HepG2 (cell line): ENCODE measurements at regions not wholly inside any gene's neighbourhood (a gene's known extent, or its start where the extent isn't known, plus 50 kb on each side); places are given as distances from the start of the nearest gene placed in this dataset.

Experiments
- ARHGAP35 ChIP-seq: sonication (generic); formaldehyde crosslinking; IDR thresholded peaks from 2 replicates; pipeline ENCODE4 v1.9.0; 2022; ENCODE audit warnings: mild to moderate bottlenecking, inconsistent platforms, moderate library complexity, missing genetic modification reagents, borderline replicate concordance
- GPBP1L1 ChIP-seq: sonication (generic); formaldehyde crosslinking; IDR thresholded peaks from 2 replicates; pipeline ENCODE4 v1.5.0; 2020; ENCODE audit warnings: mild to moderate bottlenecking, missing genetic modification reagents
- MAZ ChIP-seq, 2 experiments: sonication (generic) in 1 of 2; formaldehyde crosslinking in 1 of 2; IDR thresholded peaks; 2 replicates each; pipeline versions ENCODE4 v1.5.0 to v1.6.1; 2012 to 2020; ENCODE audit warnings: low read depth in 2 of 2, mild to moderate bottlenecking in 2 of 2, borderline replicate concordance in 1 of 2, improper control_type of control experiment in 1 of 2, low read length in 1 of 2, missing genetic modification reagents in 1 of 2, moderate library complexity in 1 of 2
- MTA1 ChIP-seq: sonication (generic); formaldehyde crosslinking; IDR thresholded peaks from 2 replicates; pipeline ENCODE4 v1.4.0; 2020; ENCODE audit warnings: missing genetic modification reagents, mild to moderate bottlenecking, borderline replicate concordance
- MTF1 ChIP-seq: sonication (generic); formaldehyde crosslinking; IDR thresholded peaks from 2 replicates; pipeline ENCODE4 v1.5.0; 2020; ENCODE audit warnings: missing genetic modification reagents
- MXI1 ChIP-seq: IDR thresholded peaks from 3 replicates; pipeline ENCODE4 v1.6.1; 2012; ENCODE audit warnings: low read depth, low read length, inconsistent platforms, borderline replicate concordance
- SMAD1 ChIP-seq: sonication (generic); formaldehyde crosslinking; IDR thresholded peaks from 2 replicates; pipeline ENCODE4 v1.4.0; 2020; ENCODE audit warnings: missing genetic modification reagents, low read depth, mild to moderate bottlenecking, borderline replicate concordance
- SSRP1 ChIP-seq: IDR thresholded peaks from 2 replicates; pipeline ENCODE4 v1.6.1; 2016; ENCODE audit warnings: control low read depth
- TCF7 ChIP-seq: sonication (generic); IDR thresholded peaks from 2 replicates; pipeline ENCODE4 v1.6.1; 2016; ENCODE audit warnings: antibody characterized with exemption, low read depth
- ZFP37 ChIP-seq: sonication (generic); formaldehyde crosslinking; IDR thresholded peaks from 2 replicates; pipeline ENCODE4 v1.4.0; 2020; ENCODE audit warnings: missing genetic modification reagents, borderline replicate concordance
- ZNF232 ChIP-seq: sonication (generic); formaldehyde crosslinking; IDR thresholded peaks from 2 replicates; pipeline ENCODE4 v1.4.0; 2020; ENCODE audit warnings: missing genetic modification reagents, borderline replicate concordance
- ZNF263 ChIP-seq: sonication (generic); formaldehyde crosslinking; IDR thresholded peaks from 2 replicates; pipeline ENCODE4 v1.4.0; 2020; ENCODE audit warnings: missing genetic modification reagents
- ZNF292 ChIP-seq: sonication (generic); formaldehyde crosslinking; IDR thresholded peaks from 2 replicates; pipeline ENCODE4 v1.8.1; 2022; ENCODE audit warnings: mild to moderate bottlenecking, low read depth, missing genetic modification reagents, borderline replicate concordance
- ZNF543 ChIP-seq: sonication (generic); formaldehyde crosslinking; IDR thresholded peaks from 2 replicates; pipeline ENCODE4 v1.4.0; 2020; ENCODE audit warnings: mild to moderate bottlenecking, missing genetic modification reagents
- ZNF782 ChIP-seq: sonication (generic); formaldehyde crosslinking; IDR thresholded peaks from 2 replicates; pipeline ENCODE4 v1.4.0; 2020; ENCODE audit warnings: missing genetic modification reagents, mild to moderate bottlenecking, borderline replicate concordance
- TF ChIP-seq, protein P1 (sequence below): sonication (generic); formaldehyde crosslinking; IDR thresholded peaks from 2 replicates; pipeline ENCODE4 v1.5.0; 2020; ENCODE audit warnings: mild to moderate bottlenecking, missing genetic modification reagents, borderline replicate concordance
- TF ChIP-seq, protein P2 (sequence below): sonication (generic); formaldehyde crosslinking; IDR thresholded peaks from 2 replicates; pipeline ENCODE4 v1.4.0; 2020; ENCODE audit warnings: missing genetic modification reagents

- TF ChIP-seq ARHGAP35 (CRISPR knock-in tag) (no peak), ZNF782 (CRISPR knock-in tag) (no peak), TCF7 (peak; percentile 5; the same call in 1 of the 2 replicates), ZNF232 (CRISPR knock-in tag) (0 out of 2 replicates have a peak, but pooled peaks have one; percentile 20), ZNF263 (CRISPR knock-in tag) (0 out of 2 replicates have a peak, but pooled peaks have one; percentile 14), SMAD1 (CRISPR knock-in tag) (peak; percentile 49; the same call in 1 of the 2 replicates), SSRP1 (CRISPR knock-in tag) (no peak), MTA1 (CRISPR knock-in tag) (peak; percentile 81; the same call in 1 of the 2 replicates), MAZ (IDR thresholded peaks at IDR 0.05; ENCODE audit: borderline replicate concordance, low read depth, low read length) (peak; percentile 33; the same call in 1 of the 2 replicates), MAZ (CRISPR knock-in tag; IDR thresholded peaks at IDR 0.05; ENCODE audit: low read depth) (peak; percentile 86), MXI1 (0 out of 3 replicates have a peak, but pooled peaks have one; percentile 29), GPBP1L1 (CRISPR knock-in tag) (no peak), ZNF543 (CRISPR knock-in tag) (peak; percentile 82), ZNF292 (CRISPR knock-in tag) (0 out of 2 replicates have a peak, but pooled peaks have one; percentile 81), MTF1 (no peak), ZFP37 (CRISPR knock-in tag) (0 out of 2 replicates have a peak, but pooled peaks have one; percentile 19)
- TF ChIP-seq, protein P1, sequence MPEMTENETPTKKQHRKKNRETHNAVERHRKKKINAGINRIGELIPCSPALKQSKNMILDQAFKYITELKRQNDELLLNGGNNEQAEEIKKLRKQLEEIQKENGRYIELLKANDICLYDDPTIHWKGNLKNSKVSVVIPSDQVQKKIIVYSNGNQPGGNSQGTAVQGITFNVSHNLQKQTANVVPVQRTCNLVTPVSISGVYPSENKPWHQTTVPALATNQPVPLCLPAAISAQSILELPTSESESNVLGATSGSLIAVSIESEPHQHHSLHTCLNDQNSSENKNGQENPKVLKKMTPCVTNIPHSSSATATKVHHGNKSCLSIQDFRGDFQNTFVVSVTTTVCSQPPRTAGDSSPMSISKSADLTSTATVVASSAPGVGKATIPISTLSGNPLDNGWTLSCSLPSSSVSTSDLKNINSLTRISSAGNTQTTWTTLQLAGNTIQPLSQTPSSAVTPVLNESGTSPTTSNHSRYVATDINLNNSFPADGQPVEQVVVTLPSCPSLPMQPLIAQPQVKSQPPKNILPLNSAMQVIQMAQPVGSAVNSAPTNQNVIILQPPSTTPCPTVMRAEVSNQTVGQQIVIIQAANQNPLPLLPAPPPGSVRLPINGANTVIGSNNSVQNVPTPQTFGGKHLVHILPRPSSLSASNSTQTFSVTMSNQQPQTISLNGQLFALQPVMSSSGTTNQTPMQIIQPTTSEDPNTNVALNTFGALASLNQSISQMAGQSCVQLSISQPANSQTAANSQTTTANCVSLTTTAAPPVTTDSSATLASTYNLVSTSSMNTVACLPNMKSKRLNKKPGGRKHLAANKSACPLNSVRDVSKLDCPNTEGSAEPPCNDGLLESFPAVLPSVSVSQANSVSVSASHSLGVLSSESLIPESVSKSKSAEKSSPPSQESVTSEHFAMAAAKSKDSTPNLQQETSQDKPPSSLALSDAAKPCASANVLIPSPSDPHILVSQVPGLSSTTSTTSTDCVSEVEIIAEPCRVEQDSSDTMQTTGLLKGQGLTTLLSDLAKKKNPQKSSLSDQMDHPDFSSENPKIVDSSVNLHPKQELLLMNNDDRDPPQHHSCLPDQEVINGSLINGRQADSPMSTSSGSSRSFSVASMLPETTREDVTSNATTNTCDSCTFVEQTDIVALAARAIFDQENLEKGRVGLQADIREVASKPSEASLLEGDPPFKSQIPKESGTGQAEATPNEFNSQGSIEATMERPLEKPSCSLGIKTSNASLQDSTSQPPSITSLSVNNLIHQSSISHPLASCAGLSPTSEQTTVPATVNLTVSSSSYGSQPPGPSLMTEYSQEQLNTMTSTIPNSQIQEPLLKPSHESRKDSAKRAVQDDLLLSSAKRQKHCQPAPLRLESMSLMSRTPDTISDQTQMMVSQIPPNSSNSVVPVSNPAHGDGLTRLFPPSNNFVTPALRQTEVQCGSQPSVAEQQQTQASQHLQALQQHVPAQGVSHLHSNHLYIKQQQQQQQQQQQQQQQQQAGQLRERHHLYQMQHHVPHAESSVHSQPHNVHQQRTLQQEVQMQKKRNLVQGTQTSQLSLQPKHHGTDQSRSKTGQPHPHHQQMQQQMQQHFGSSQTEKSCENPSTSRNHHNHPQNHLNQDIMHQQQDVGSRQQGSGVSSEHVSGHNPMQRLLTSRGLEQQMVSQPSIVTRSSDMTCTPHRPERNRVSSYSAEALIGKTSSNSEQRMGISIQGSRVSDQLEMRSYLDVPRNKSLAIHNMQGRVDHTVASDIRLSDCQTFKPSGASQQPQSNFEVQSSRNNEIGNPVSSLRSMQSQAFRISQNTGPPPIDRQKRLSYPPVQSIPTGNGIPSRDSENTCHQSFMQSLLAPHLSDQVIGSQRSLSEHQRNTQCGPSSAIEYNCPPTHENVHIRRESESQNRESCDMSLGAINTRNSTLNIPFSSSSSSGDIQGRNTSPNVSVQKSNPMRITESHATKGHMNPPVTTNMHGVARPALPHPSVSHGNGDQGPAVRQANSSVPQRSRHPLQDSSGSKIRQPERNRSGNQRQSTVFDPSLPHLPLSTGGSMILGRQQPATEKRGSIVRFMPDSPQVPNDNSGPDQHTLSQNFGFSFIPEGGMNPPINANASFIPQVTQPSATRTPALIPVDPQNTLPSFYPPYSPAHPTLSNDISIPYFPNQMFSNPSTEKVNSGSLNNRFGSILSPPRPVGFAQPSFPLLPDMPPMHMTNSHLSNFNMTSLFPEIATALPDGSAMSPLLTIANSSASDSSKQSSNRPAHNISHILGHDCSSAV = 0 out of 2 replicates have a peak, but pooled peaks have one; percentile 56
- TF ChIP-seq, protein P2, sequence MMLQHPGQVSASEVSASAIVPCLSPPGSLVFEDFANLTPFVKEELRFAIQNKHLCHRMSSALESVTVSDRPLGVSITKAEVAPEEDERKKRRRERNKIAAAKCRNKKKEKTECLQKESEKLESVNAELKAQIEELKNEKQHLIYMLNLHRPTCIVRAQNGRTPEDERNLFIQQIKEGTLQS (CRISPR knock-in tag) = no peak
Measured at GRCh38 chr9:117487555-117488175, 72.8 kb upstream of the ASTN2 start (continued).
